ENCODE measurements at regions not wholly inside any gene's neighbourhood (a gene's known extent, or its start where the extent isn't known, plus 50 kb on each side); places are given as distances from the start of the nearest gene placed in this dataset.
"Not testable (repeated sequence)": the region's sequence is repeated elsewhere in the genome, so short reads cannot be mapped to it uniquely, and the experiment has no call there.

DNA sequence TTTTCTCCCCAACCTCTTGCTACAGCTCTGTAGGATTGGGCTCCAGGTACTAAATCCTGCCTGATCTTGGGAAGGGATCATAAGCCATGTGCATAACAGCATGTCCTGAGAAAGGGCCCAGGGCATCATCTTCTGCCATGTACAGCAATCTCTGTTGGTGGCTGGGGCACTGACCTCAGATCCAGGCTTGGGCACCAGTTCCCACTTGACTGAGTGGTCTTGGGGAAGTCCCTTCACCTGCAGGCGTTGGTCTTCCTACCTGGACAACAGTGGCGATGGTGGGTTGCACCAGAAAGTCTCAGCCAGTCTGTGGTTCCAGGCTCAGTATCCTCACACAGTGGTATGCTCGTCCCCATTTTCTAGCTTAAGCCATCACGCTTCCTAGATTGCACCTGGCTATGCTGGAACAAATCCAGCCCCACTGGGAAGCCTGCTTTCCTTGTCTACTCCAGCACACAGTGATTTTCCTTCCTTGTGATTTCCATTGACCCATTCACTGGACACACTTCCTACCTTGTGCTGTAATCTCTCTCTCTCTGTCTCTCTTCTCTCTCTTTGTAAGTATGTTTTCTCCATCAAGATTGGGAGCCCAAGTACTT, 121.7 kb upstream of the PITX1 start:
- DNase-seq: no peak
- no peaks in the 10 kb centered on the region for H3K36me3 ChIP-seq
- no peaks in the 10 kb centered on the region; the same call in 1 of the 2 replicates for H3K27me3 ChIP-seq
- TF ChIP-seq CTCF (IDR thresholded peaks at IDR 0.05; ENCODE audit: low read depth, low read length): no peak
- no peaks in the 10 kb centered on the region for H3K9me3 ChIP-seq
- H3K4me3 ChIP-seq (ENCODE audit: low read depth, low read length): no peak overlapping the region
- H3K4me1 ChIP-seq: no peaks in the 10 kb centered on the region

DNA sequence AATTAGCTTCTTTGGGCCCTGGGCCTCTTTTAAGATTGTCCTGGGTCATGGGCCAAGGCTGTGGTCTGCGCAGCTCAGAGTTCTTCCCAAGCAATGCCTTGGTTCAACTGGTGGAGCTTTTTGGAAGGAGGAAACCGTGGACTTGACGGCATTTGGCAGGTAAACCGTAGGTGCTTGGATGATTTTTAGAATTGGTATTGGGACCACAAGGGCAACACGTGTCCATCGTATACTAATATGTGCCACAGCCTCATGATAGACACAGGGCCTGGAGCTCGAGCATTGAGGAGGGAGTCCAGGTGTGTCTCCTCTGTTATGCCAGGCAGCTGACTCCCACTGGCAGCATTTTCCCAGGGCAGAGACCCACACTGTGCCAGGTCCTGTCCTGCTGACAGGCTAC, 120.9 kb upstream of the PITX1 start:
- Histone ChIP-seq H3K36me3 (no peaks in the 10 kb centered on the region), H3K9me3 (no peaks in the 10 kb centered on the region), H3K4me3 (ENCODE audit: low read depth, low read length) (no peak overlapping the region), H3K4me1 (no peaks in the 10 kb centered on the region), H3K27me3 (no peaks in the 10 kb centered on the region; the same call in 1 of the 2 replicates)
- no peak for TF ChIP-seq CTCF (IDR thresholded peaks at IDR 0.05; ENCODE audit: low read depth, low read length)
- DNase-seq: no peak

DNA sequence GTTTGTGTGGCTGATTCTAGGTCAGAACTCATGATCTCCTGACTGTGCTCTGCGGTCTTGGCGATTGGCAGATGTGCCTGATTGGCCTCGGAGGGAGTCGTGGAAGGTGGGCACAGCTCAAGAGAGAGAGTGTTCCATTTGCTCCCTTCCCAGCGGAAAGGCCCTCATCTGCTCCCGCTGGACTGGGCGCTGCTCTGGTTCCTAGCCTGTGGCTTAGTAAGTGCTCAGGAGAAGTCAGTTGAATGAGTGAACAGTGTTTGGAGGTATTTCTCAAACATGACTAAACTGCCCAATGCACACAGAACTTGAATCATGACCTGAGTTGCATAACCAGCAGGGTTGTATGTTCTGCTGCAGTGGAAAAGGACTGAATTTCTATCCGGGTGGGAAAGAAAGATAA, 120.2 kb upstream of the PITX1 start:
- Histone ChIP-seq H3K36me3 (no peaks in the 10 kb centered on the region), H3K4me3 (ENCODE audit: low read depth, low read length) (no peak overlapping the region), H3K4me1 (no peaks in the 10 kb centered on the region), H3K9me3 (no peaks in the 10 kb centered on the region), H3K27me3 (no peaks in the 10 kb centered on the region)
- no peak for TF ChIP-seq CTCF (IDR thresholded peaks at IDR 0.05; ENCODE audit: low read depth, low read length)
- DNase-seq: no peak

GRCh38 chr5:135153661-135154060, 119.6 kb upstream of the PITX1 start:
- no peaks in the 10 kb centered on the region for H3K36me3 ChIP-seq
- H3K4me1 ChIP-seq: no peaks in the 10 kb centered on the region
- H3K4me3 ChIP-seq (ENCODE audit: low read depth, low read length): no peak overlapping the region
- no peaks in the 10 kb centered on the region for H3K27me3 ChIP-seq
- no peak for TF ChIP-seq CTCF (IDR thresholded peaks at IDR 0.05; ENCODE audit: low read depth, low read length)
- no peak for DNase-seq
- no peaks in the 10 kb centered on the region for H3K9me3 ChIP-seq

GRCh38 chr5:135153259-135153658, 119.2 kb upstream of the PITX1 start:
- no peak for DNase-seq
- TF ChIP-seq CTCF (IDR thresholded peaks at IDR 0.05; ENCODE audit: low read depth, low read length): no peak
- Histone ChIP-seq H3K4me1 (no peaks in the 10 kb centered on the region), H3K27me3 (no peaks in the 10 kb centered on the region), H3K36me3 (no peaks in the 10 kb centered on the region), H3K4me3 (ENCODE audit: low read depth, low read length) (no peak overlapping the region), H3K9me3 (no peaks in the 10 kb centered on the region)

DNA sequence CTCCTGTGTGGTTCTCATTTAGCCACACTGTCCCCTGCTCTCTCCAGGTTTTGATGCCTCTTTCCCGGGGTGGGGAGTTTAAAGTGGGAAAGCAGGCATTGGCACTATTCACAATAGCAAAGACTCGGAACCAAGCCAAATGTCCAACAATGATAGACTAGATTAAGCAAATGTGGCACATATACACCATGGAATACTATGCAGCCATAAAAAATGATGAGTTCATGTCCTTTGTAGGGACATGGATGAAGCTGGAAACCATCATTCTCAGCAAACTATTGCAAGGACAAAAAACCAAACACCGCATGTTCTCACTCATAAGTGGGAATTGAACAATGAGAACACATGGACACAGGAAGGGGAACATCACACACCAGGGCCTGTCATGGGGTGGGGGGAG, 117.6 kb upstream of the PITX1 start:
- DNase-seq; H3K4me1 ChIP-seq; H3K4me3 ChIP-seq (ENCODE audit: low read depth, low read length); H3K36me3 ChIP-seq; H3K9me3 ChIP-seq; H3K27me3 ChIP-seq: not testable (repeated sequence)

DNA sequence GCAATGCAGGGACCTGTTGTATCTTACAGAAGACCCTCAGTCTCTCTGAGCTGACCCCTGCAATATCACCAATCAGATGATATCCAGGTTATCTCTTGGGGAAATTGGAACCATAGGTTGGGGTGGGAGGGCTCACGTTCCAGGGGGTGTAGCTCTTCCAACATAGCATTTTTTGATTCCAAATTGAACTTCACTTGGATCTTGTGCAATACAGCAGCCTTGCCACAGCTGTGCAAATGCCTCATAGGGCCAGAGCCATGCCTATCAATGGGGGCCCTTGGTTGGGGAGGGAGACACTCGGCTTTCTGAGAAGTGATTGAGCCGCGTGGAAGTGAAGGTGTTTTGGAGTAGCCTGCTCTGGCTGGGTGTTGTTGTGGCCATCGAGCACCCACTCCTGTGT, 117.2 kb upstream of the PITX1 start:
- H3K27me3 ChIP-seq: no peaks in the 10 kb centered on the region
- no peak for DNase-seq
- no peaks in the 10 kb centered on the region for H3K9me3 ChIP-seq
- TF ChIP-seq CTCF (IDR thresholded peaks at IDR 0.05; ENCODE audit: low read depth, low read length): no peak
- H3K4me3 ChIP-seq (ENCODE audit: low read depth, low read length): no peak overlapping the region
- no peaks in the 10 kb centered on the region for H3K4me1 ChIP-seq
- H3K36me3 ChIP-seq: no peaks in the 10 kb centered on the region
